T-cell (primary cell): ENCODE measurements at regions not wholly inside any gene's neighbourhood (a gene's known extent, or its start where the extent isn't known, plus 50 kb on each side); places are given as distances from the start of the nearest gene placed in this dataset.

Experiments used
- ATAC-seq, 4 experiments: fragments of 200-7000 bp in 3 of 4; fragments of 150-1000 bp in 1 of 4; cut with Tn5 transposase; replicated peaks in 1 of 4; 1 replicate in 3 of 4; 2 replicates in 1 of 4; pipeline ENCODE4 v1.10.0; 2021; ENCODE audit warnings: moderate library complexity in 3 of 4, mild to moderate bottlenecking in 2 of 4, moderate number of reproducible peaks in 1 of 4
- CTCF ChIA-PET, 2 donors: fragments of 300-600 bp; sonication (Branson Sonifier 250); formaldehyde crosslinking; loops; one replicate each; lab custom pipeline; 2022; ENCODE audit warnings: antibody characterized with exemption in 2 of 2; lab: Charles Lee
- POLR2A ChIA-PET, 2 donors: fragments of 300-600 bp; sonication (Branson Sonifier 250); formaldehyde crosslinking; loops; one replicate each; lab custom pipeline; 2022; ENCODE audit warnings: antibody characterized with exemption in 2 of 2; lab: Charles Lee
- DNase-seq, 35 experiments: peaks; one replicate each; pipeline versions ENCODE4 v3.0.0 to v3.0.0-alpha.2; 2013 to 2023
- H3K27ac ChIP-seq: one replicate; pipeline ENCODE4 v1.5.1; 2013; ENCODE audit warnings: low read length
- H3K27me3 ChIP-seq, 2 experiments: replicated peaks in 1 of 2; 1 replicate in 1 of 2; 2 replicates in 1 of 2; pipeline versions ENCODE4 v1.6.1 to v1.7.0; 2013; ENCODE audit warnings: low read length in 1 of 2, mixed read lengths in 1 of 2; ENCODE audit not compliant: control insufficient read depth in 2 of 2, insufficient read depth in 2 of 2; ENCODE audit errors: extremely low read depth in 1 of 2
- H3K36me3 ChIP-seq, 2 donors: 1 replicate in 1 of 2; 2 replicates in 1 of 2; pipeline versions ENCODE4 v1.6.1 to v1.7.0; 2013; ENCODE audit warnings: low read length in 1 of 2; ENCODE audit not compliant: control insufficient read depth in 2 of 2, insufficient read depth in 1 of 2; ENCODE audit errors: extremely low read depth in 1 of 2
- H3K4me1 ChIP-seq, 2 experiments: 1 replicate in 1 of 2; 2 replicates in 1 of 2; pipeline versions ENCODE4 v1.6.1 to v1.7.0; 2013; ENCODE audit warnings: low read length in 2 of 2, mixed read lengths in 1 of 2; ENCODE audit not compliant: insufficient read depth in 2 of 2, control insufficient read depth in 1 of 2; ENCODE audit errors: extremely low read depth in 1 of 2
- H3K4me3 ChIP-seq, 2 donors: 1 replicate in 1 of 2; 2 replicates in 1 of 2; pipeline versions ENCODE4 v1.5.1 to v1.7.0; 2013; ENCODE audit warnings: mild to moderate bottlenecking in 2 of 2, low read length in 1 of 2, moderate library complexity in 1 of 2; ENCODE audit not compliant: control insufficient read depth in 1 of 2; ENCODE audit errors: extremely low read depth in 1 of 2
- H3K9me3 ChIP-seq: 2 replicates; pipeline ENCODE4 v1.7.0; 2013
- H3K27ac Mint-ChIP-seq, 2 donors: one replicate each; pipeline ENCODE4 v1.8.0; 2020 to 2021; ENCODE audit warnings: mild to moderate bottlenecking in 2 of 2, mixed read lengths in 2 of 2
- H3K27me3 Mint-ChIP-seq, 2 donors: one replicate each; pipeline ENCODE4 v1.8.0; 2021 to 2022; ENCODE audit warnings: mixed read lengths in 2 of 2
- H3K36me3 Mint-ChIP-seq: one replicate; pipeline ENCODE4 v1.8.0; 2021; ENCODE audit warnings: mixed read lengths
- H3K4me1 Mint-ChIP-seq, 3 donors: one replicate each; pipeline ENCODE4 v1.8.0; 2020 to 2022; ENCODE audit warnings: mixed read lengths in 3 of 3, mild to moderate bottlenecking in 1 of 3
- H3K4me3 Mint-ChIP-seq, 3 donors: one replicate each; pipeline ENCODE4 v1.8.0; 2020 to 2022; ENCODE audit warnings: mild to moderate bottlenecking in 3 of 3, mixed read lengths in 3 of 3, moderate library complexity in 3 of 3
- H3K9me3 Mint-ChIP-seq, 3 donors: one replicate each; pipeline ENCODE4 v1.8.0; 2020 to 2022; ENCODE audit warnings: mixed read lengths in 3 of 3
- WGBS: methylation state at CpG from one replicate; pipeline ENCODE4 v1.1.5; 2013; ENCODE audit warnings: missing lambda C conversion rate; ENCODE audit not compliant: insufficient coverage; 5-methylcytosine and 5-hydroxymethylcytosine counted together

DNA sequence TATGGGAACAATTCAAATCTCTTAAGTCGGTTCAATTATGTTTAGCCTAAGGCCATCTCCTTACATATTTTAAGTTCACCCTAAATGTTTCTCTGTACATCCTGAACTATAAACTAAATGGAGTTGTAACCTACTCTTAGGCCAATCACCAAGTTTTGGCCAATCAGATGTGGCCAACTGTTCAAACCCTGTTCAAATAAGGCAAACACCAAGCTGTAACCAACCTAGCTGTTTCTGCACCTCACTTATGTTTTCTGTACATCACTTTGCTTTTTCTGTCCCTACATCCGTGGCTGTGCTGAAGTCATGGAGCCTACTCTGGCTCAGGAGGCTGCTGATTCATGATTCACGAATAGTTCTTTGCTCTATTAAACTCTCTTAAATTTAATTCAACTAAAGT is 165.3 kb downstream of the GASK1B start:
- no peaks in the 10 kb centered on the region for H3K36me3 Mint-ChIP-seq
- no peak overlapping the region for H3K4me3 ChIP-seq
- no peaks in the 10 kb centered on the region for H3K36me3 ChIP-seq
- DNase-seq: no peak
- ChIA-PET CTCF (no interaction called here), POLR2A (no interaction called here)
- no peak overlapping the region for H3K27ac Mint-ChIP-seq
- WGBS: 78% methylated on average over 3 of the region's 3 CpGs
- no peaks in the 10 kb centered on the region for H3K4me1 Mint-ChIP-seq
- no peaks in the 10 kb centered on the region for H3K9me3 Mint-ChIP-seq
- H3K27ac ChIP-seq: no peak overlapping the region
- no peak overlapping the region for H3K4me3 Mint-ChIP-seq
- no peaks in the 10 kb centered on the region for H3K9me3 ChIP-seq
- H3K27me3 ChIP-seq: no peaks in the 10 kb centered on the region
- ATAC-seq: no peak
- H3K4me1 ChIP-seq: no peaks in the 10 kb centered on the region
- peaks cover 0 to 2% of the 10 kb centered on the region in 2 donors for H3K27me3 Mint-ChIP-seq

DNA sequence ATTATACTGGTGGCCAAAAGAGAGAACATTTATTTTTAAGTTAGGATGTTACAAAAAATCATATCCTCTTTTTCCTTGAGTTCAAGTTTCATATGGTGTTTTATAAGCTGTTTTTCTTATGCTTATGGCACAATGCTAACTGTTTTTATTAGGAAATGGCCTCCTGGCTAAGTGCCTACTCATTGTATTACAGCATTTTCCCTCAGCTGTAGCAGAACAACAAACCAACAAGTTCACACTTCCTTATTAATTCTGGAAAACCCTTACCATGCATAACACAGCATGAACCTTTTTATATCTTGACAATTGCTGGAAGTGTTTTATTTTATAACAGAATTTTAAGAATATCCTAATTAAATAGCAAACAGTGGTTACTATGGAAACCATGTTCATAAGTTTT is 165.8 kb downstream of the GASK1B start:
- Histone ChIP-seq H3K36me3 (no peaks in the 10 kb centered on the region), H3K27me3 (no peaks in the 10 kb centered on the region), H3K9me3 (no peaks in the 10 kb centered on the region), H3K4me1 (no peaks in the 10 kb centered on the region), H3K27ac (no peak overlapping the region), H3K4me3 (no peak overlapping the region)
- no peak overlapping the region for H3K27ac Mint-ChIP-seq
- no peaks in the 10 kb centered on the region for H3K9me3 Mint-ChIP-seq
- H3K27me3 Mint-ChIP-seq: peaks cover 0 to 2% of the 10 kb centered on the region in 2 donors
- DNase-seq (no peak), ATAC-seq (no peak)
- no peaks in the 10 kb centered on the region for H3K4me1 Mint-ChIP-seq
- CTCF ChIA-PET: no interaction called here
- POLR2A ChIA-PET: no interaction called here
- no peak overlapping the region for H3K4me3 Mint-ChIP-seq
- no peaks in the 10 kb centered on the region for H3K36me3 Mint-ChIP-seq

DNA sequence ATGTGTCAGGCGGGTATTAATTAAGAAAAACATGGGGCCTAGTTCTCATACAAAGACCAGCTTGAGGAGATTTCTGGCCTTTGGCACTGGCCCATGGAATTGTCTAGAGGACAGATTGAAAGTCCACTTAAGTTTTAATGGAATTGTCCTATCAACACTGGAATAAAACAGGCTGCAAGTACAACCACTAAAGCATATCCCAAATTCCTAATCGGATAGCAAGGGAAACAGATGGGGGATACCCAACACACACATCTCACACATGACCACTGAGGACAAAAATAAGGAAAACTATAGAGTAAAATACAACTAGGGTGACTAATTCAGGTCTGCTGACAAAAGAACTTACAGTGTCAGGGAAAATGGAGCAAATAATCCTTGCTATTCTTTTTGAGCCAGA is 167.8 kb downstream of the GASK1B start:
- H3K36me3 Mint-ChIP-seq: no peaks in the 10 kb centered on the region
- Histone ChIP-seq H3K27me3 (no peaks in the 10 kb centered on the region), H3K27ac (no peak overlapping the region), H3K4me3 (no peak overlapping the region), H3K4me1 (no peaks in the 10 kb centered on the region), H3K36me3 (no peaks in the 10 kb centered on the region), H3K9me3 (no peaks in the 10 kb centered on the region)
- H3K27ac Mint-ChIP-seq: no peak overlapping the region
- no CpG with 5 or more reads among the region's 2 CpGs for WGBS
- DNase-seq (no peak), ATAC-seq (no peak)
- H3K27me3 Mint-ChIP-seq: no peaks in the 10 kb centered on the region
- no peaks in the 10 kb centered on the region for H3K4me1 Mint-ChIP-seq
- H3K9me3 Mint-ChIP-seq: no peaks in the 10 kb centered on the region
- ChIA-PET CTCF (no interaction called here), POLR2A (no interaction called here)
- no peak overlapping the region for H3K4me3 Mint-ChIP-seq

DNA sequence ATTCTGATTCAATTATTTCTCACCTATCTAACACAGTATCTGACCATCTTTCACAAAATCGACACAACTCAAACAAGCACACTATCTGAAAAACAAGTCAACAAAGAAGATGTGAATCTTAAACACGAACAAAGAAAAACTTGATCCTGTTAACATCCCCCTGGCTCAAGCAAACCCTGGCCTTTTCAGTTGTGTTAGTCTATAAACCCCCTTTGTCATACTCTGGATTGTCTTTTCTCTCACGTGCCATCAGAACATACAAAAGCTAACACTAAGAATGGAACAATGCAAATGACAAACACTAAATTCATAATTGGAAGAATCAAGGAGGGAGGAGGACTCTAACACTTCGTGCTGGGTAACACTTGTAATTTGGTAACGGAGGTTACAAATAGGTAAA is 168.7 kb downstream of the GASK1B start:
- ATAC-seq: no peak
- no peak overlapping the region for H3K27ac ChIP-seq

DNA sequence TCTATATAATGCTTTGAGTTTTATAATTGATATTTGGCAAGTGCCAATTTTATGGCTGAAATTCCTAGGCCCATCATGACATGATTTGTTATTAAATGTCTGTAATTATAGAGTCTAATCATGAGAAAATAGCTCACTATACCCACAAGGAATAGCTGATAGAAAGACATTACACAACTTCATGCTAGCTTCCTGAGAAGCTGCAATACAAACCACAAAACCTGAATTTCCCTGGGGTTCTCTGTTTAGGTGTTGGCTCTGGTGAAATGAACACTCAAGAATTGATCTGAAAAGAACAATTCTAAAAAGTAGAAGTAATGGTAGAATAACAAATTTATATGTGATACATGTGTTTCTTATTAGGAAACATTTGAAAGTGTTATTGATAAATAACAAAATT is 169.6 kb downstream of the GASK1B start:
- no peaks in the 10 kb centered on the region for H3K4me1 ChIP-seq
- POLR2A ChIA-PET: no interaction called here
- H3K9me3 Mint-ChIP-seq: no peaks in the 10 kb centered on the region
- CTCF ChIA-PET: interaction anchor here in 1 of 2 donors (0.6 kb wide), 1 partner anchor 405 kb away, joined by 4 read pairs; no protein-coding TSS in a partner anchor
- H3K27ac ChIP-seq: no peak overlapping the region
- no peaks in the 10 kb centered on the region for H3K36me3 ChIP-seq
- no peak overlapping the region for H3K27ac Mint-ChIP-seq
- H3K27me3 Mint-ChIP-seq: no peaks in the 10 kb centered on the region
- no peaks in the 10 kb centered on the region for H3K27me3 ChIP-seq
- ATAC-seq (no peak), DNase-seq (no peak)
- no peaks in the 10 kb centered on the region for H3K4me1 Mint-ChIP-seq
- H3K36me3 Mint-ChIP-seq: no peaks in the 10 kb centered on the region
- H3K9me3 ChIP-seq: no peaks in the 10 kb centered on the region
- no peak overlapping the region for H3K4me3 ChIP-seq
- no peak overlapping the region for H3K4me3 Mint-ChIP-seq

More for the DNA sequence above, 168.7 kb downstream of the GASK1B start:
- ChIA-PET POLR2A (no interaction called here), CTCF (no interaction called here)
- Mint-ChIP-seq H3K27ac (no peak overlapping the region), H3K4me3 (no peak overlapping the region), H3K36me3 (no peaks in the 10 kb centered on the region), H3K27me3 (no peaks in the 10 kb centered on the region), H3K4me1 (no peaks in the 10 kb centered on the region), H3K9me3 (no peaks in the 10 kb centered on the region)
- Histone ChIP-seq H3K4me1 (no peaks in the 10 kb centered on the region), H3K9me3 (no peaks in the 10 kb centered on the region), H3K4me3 (no peak overlapping the region), H3K36me3 (no peaks in the 10 kb centered on the region), H3K27me3 (no peaks in the 10 kb centered on the region)
- DNase-seq: no peak
- WGBS: 67% methylated on average over 1 of the region's 5 CpGs

DNA sequence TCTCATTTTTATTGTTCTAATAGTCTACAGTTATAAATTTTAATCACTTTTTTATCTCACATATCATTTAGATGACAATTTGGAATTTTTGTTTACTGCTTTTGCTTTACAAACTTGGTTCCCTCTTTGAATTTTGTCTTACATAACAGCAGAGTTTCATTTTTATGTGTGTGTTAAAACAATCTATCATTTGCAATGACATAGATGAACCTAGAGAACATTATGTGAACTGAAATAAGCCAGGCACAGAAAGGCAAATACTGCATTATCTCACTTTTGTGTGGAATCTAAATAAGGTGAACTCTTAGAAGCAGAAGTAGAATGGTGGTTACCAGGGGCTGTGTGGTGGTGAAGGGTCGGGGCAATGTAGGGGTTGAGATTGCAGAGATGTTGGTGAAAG is 170.7 kb downstream of the GASK1B start:
- DNase-seq (no peak), ATAC-seq (no peak)
- no peaks in the 10 kb centered on the region for H3K27me3 ChIP-seq
- WGBS: 50% methylated on average over 1 of the region's 1 CpG
- no peaks in the 10 kb centered on the region for H3K36me3 ChIP-seq
- ChIA-PET CTCF (no interaction called here), POLR2A (no interaction called here)
- no peak overlapping the region for H3K27ac ChIP-seq
- no peaks in the 10 kb centered on the region for H3K27me3 Mint-ChIP-seq
- H3K27ac Mint-ChIP-seq: no peak overlapping the region
- H3K9me3 ChIP-seq: no peaks in the 10 kb centered on the region
- H3K4me1 Mint-ChIP-seq: no peaks in the 10 kb centered on the region
- H3K4me3 ChIP-seq: no peak overlapping the region
- no peak overlapping the region for H3K4me3 Mint-ChIP-seq
- H3K4me1 ChIP-seq: no peaks in the 10 kb centered on the region
- H3K9me3 Mint-ChIP-seq: no peaks in the 10 kb centered on the region
- no peaks in the 10 kb centered on the region for H3K36me3 Mint-ChIP-seq

DNA sequence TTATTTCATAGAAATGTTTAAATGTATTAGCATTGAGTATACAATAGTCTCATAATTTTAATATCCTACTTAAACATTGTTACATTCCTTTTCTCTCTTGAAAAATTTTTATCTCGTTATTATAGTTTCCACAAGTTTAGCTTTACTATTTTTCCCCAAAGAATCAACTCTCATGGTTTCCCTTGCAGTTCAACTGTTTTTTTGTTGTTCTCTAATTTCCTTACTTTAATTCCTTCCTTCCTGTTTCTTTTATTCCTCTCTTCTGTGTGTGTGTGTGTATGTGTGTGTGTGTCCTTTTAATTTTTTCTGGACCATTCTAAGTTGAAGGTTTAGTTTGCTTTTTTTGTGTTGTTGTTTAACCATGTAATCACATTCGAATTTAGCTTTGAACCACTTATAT is 171.1 kb downstream of the GASK1B start:
- no peaks in the 10 kb centered on the region for H3K36me3 Mint-ChIP-seq
- no peak overlapping the region for H3K27ac ChIP-seq
- DNase-seq (no peak), ATAC-seq (no peak)
- 20% methylated on average over 1 of the region's 2 CpGs for WGBS
- H3K9me3 ChIP-seq: no peaks in the 10 kb centered on the region
- no peaks in the 10 kb centered on the region for H3K9me3 Mint-ChIP-seq
- no peaks in the 10 kb centered on the region for H3K36me3 ChIP-seq
- no peaks in the 10 kb centered on the region for H3K4me1 Mint-ChIP-seq
- no peak overlapping the region for H3K27ac Mint-ChIP-seq
- ChIA-PET CTCF (no interaction called here), POLR2A (no interaction called here)
- H3K4me3 ChIP-seq: no peak overlapping the region
- H3K27me3 ChIP-seq: no peaks in the 10 kb centered on the region
- H3K4me1 ChIP-seq: no peaks in the 10 kb centered on the region
- no peaks in the 10 kb centered on the region for H3K27me3 Mint-ChIP-seq
- no peak overlapping the region for H3K4me3 Mint-ChIP-seq
